GM12878 (cell line): ENCODE measurements at regions not wholly inside any gene's neighbourhood (a gene's known extent, or its start where the extent isn't known, plus 50 kb on each side); places are given as distances from the start of the nearest gene placed in this dataset.

Experiments used
- ATAC-seq: fragments of 200-7000 bp; cut with Tn5 transposase; 3 replicates; pipeline ENCODE4 v1.9.1; 2020; ENCODE audit warnings: mild to moderate bottlenecking, moderate library complexity
- BruUV-seq: library from RNA; stranded (reverse); fragments of 400-500 nt; replicated peaks from 2 replicates; lab custom pipeline; 2021; lab: Mats Ljungman, UMichigan
- CTCF ChIA-PET: fragments of 300-600 bp; sonication (Branson Sonifier 250); formaldehyde crosslinking; extraction: SDS; loops from one replicate; lab custom pipeline; 2021; ENCODE audit warnings: inconsistent platforms; lab: Yijun Ruan, JAX
- POLR2A ChIA-PET: fragments of 350-600 bp; formaldehyde crosslinking; extraction: SDS; loops from one replicate; lab custom pipeline; 2021; ENCODE audit warnings: inconsistent platforms; lab: Charles Lee
- RAD21 ChIA-PET: fragments of 300-600 bp; sonication (Branson Sonifier 250); formaldehyde crosslinking; loops from one replicate; lab custom pipeline; 2023; ENCODE audit warnings: antibody characterized with exemption; ENCODE audit not compliant: unreplicated experiment; lab: Charles Lee
- SMC1A ChIA-PET: fragments of 300-600 bp; sonication (Branson Sonifier 250); formaldehyde crosslinking; loops from one replicate; lab custom pipeline; 2023; ENCODE audit not compliant: unreplicated experiment, uncharacterized antibody; lab: Charles Lee
- DNase-seq: peaks from one replicate; pipeline ENCODE4 v3.0.0-alpha.2; 2011; ENCODE audit warnings: low read depth, low spot score
- FAIRE-seq: peaks from 3 replicates; lab custom pipeline; 2011; peaks lifted over from hg19 to GRCh38; lab: Jason Lieb, UNC
- H2AFZ ChIP-seq: 2 replicates; pipeline ENCODE4 v1.6.0; 2011; ENCODE audit warnings: low read depth, low read length, control low read depth; ENCODE audit not compliant: control insufficient read depth
- H3K27ac ChIP-seq: 2 replicates; pipeline ENCODE4 v1.5.1; 2011; ENCODE audit warnings: control low read depth; ENCODE audit not compliant: control insufficient read depth, insufficient read depth
- H3K27me3 ChIP-seq, 2 experiments: replicated peaks in 1 of 2; 2 replicates each; pipeline versions ENCODE4 v1.6.0 to v1.6.1; 2011; ENCODE audit warnings: low read length in 1 of 2; ENCODE audit not compliant: control insufficient read depth in 2 of 2, insufficient read depth in 2 of 2
- H3K36me3 ChIP-seq, 2 experiments: 2 replicates each; pipeline ENCODE4 v1.5.1; 2011; ENCODE audit warnings: low read length in 1 of 2; ENCODE audit not compliant: control insufficient read depth in 2 of 2, insufficient read depth in 2 of 2
- H3K4me1 ChIP-seq: 2 replicates; pipeline ENCODE4 v1.6.1; 2011; ENCODE audit warnings: mild to moderate bottlenecking, low read length, moderate library complexity, mixed read lengths; ENCODE audit not compliant: control insufficient read depth, insufficient read depth
- H3K4me2 ChIP-seq: 2 replicates; pipeline ENCODE4 v1.6.0; 2011; ENCODE audit warnings: control low read depth; ENCODE audit not compliant: control insufficient read depth, insufficient read depth
- H3K4me3 ChIP-seq: fragments of 200-600 bp; sonication (generic); 2 replicates; pipeline ENCODE4 v1.5.1; 2016
- H3K79me2 ChIP-seq: 2 replicates; pipeline ENCODE4 v1.6.0; 2011; ENCODE audit warnings: low read length; ENCODE audit not compliant: control insufficient read depth, insufficient read depth
- H3K9ac ChIP-seq: 2 replicates; pipeline ENCODE4 v1.8.0; 2011; ENCODE audit warnings: low read length, control low read depth, mixed read lengths; ENCODE audit not compliant: control insufficient read depth, insufficient read depth
- H3K9me3 ChIP-seq: replicated peaks from 3 replicates; pipeline ENCODE4 v1.5.1; 2011; ENCODE audit warnings: mild to moderate bottlenecking, low read length; ENCODE audit not compliant: control insufficient read depth, insufficient read depth
- H4K20me1 ChIP-seq: 2 replicates; pipeline ENCODE4 v1.6.0; 2011; ENCODE audit not compliant: control insufficient read depth, insufficient read depth
- ASH2L ChIP-seq: fragments of 300-600, 200-600 bp; sonication (generic); IDR thresholded peaks from 2 replicates; pipeline ENCODE4 v1.6.1; 2017; ENCODE audit warnings: low read depth, mild to moderate bottlenecking, borderline replicate concordance
- CHD4 ChIP-seq: fragments of 200-600 bp; sonication (generic); IDR thresholded peaks from 2 replicates; pipeline ENCODE4 v1.6.1; 2016; ENCODE audit warnings: mild to moderate bottlenecking
- DPF2 ChIP-seq: fragments of 450-650 bp; IDR thresholded peaks from 2 replicates; pipeline ENCODE4 v1.6.1; 2017; ENCODE audit warnings: mild to moderate bottlenecking
- HDGF ChIP-seq: fragments of 450-650 bp; IDR thresholded peaks from 2 replicates; pipeline ENCODE4 v1.6.1; 2016; ENCODE audit warnings: antibody characterized with exemption
- MEF2B ChIP-seq: fragments of 450-650 bp; IDR thresholded peaks from 2 replicates; pipeline ENCODE4 v1.6.1; 2018; ENCODE audit warnings: mild to moderate bottlenecking, moderate library complexity; ENCODE audit not compliant: partially characterized antibody, poor library complexity, severe bottlenecking
- MTA2 ChIP-seq: fragments of 450-650 bp; IDR thresholded peaks from 2 replicates; pipeline ENCODE4 v1.6.1; 2016; ENCODE audit warnings: low read depth, mild to moderate bottlenecking, moderate library complexity
- MXI1 ChIP-seq: fragments of 150-350 bp; IDR thresholded peaks from 2 replicates; pipeline ENCODE4 v1.6.1; 2011; ENCODE audit warnings: low read depth, mild to moderate bottlenecking, inconsistent platforms, low read length, improper control_type of control experiment
- MYC ChIP-seq: IDR thresholded peaks from 2 replicates; pipeline ENCODE4 v1.6.1; 2011; ENCODE audit warnings: mild to moderate bottlenecking, low read length, moderate library complexity, inconsistent platforms; ENCODE audit not compliant: insufficient read depth, insufficient replicate concordance, insufficient read length, severe bottlenecking
- NR2F1 ChIP-seq: fragments of 450-650 bp; conservative IDR thresholded peaks from 2 replicates; pipeline ENCODE4 v1.6.1; 2017; ENCODE audit warnings: mild to moderate bottlenecking
- RB1 ChIP-seq: fragments of 450-650 bp; formaldehyde crosslinking; IDR thresholded peaks from 2 replicates; pipeline ENCODE4 v1.6.1; 2017; ENCODE audit warnings: mild to moderate bottlenecking, borderline replicate concordance
- RBBP5 ChIP-seq: fragments of 200-600 bp; sonication (generic); conservative IDR thresholded peaks from 2 replicates; pipeline ENCODE4 v1.6.1; 2016
- WGBS: methylation state at CpG from one replicate; pipeline ENCODE4 v1.1.6; 2016; ENCODE audit warnings: low lambda C conversion rate; ENCODE audit not compliant: insufficient replicate concordance, insufficient coverage; ENCODE audit errors: missing lambda C conversion rate; 5-methylcytosine and 5-hydroxymethylcytosine counted together
- in situ Hi-C: fragments of 300-500 bp; cut with MboI; formaldehyde crosslinking; loops from 9 replicates; pipeline ENCODE4 v1.14.3; 2018; ENCODE audit warnings: mixed read lengths
- intact Hi-C: fragments of 100-400 bp; cut with micrococcal nuclease; formaldehyde crosslinking; loops from one replicate; pipeline ENCODE4 v1.14.2; 2022; ENCODE audit not compliant: unreplicated experiment
- TF ChIP-seq, protein P1 (sequence below): fragments of 450-650 bp; IDR thresholded peaks from 2 replicates; pipeline ENCODE4 v1.6.1; 2017; ENCODE audit warnings: mild to moderate bottlenecking, low read depth, inconsistent platforms; ENCODE audit not compliant: poor library complexity, severe bottlenecking

DNA sequence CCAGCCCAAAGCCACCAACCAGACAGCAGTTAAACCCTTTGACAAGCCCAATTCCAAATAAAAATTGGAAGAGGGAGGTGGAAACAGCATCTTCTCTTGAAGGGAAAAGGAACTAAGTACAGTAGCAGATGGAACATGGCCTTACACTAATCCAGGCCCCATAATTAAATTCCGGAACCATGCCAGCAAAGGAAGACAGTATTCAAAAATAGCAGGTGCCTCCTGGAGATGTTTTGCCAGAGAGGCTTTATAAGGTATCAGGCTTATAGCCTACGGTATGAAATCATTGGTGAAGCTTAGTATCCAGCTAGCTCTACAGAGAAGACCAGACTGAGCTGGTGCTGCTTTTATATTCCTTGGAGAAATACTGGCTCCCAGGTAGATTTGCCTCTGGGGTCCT is 344.1 kb upstream of the API5 start:
- WGBS, result 46% methylated on average over 2 of the region's 2 CpGs
- Histone ChIP-seq H3K27me3 (no peaks in the 10 kb centered on the region), H3K9ac (no peak overlapping the region), H3K27ac (no peak overlapping the region), H3K4me2 (no peak overlapping the region), H3K36me3 (no peaks in the 10 kb centered on the region), H3K4me3 (no peak overlapping the region), H3K79me2 (no peaks in the 10 kb centered on the region), H4K20me1 (no peaks in the 10 kb centered on the region), H3K4me1 (no peaks in the 10 kb centered on the region), H2AFZ (no peak overlapping the region), H3K9me3 (no peaks in the 10 kb centered on the region)
- intact Hi-C loops (no loop called here), in situ Hi-C loops (no loop called here)
- BruUV-seq, result no TSS peak
- no peak for DNase-seq
- no peak for ATAC-seq
- ChIA-PET POLR2A (no interaction called here), RAD21 (no interaction called here), CTCF (no interaction called here), SMC1A (interaction anchor here (1.3 kb wide), 1 partner anchor 127 kb away, joined by 3 read pairs; no protein-coding TSS in a partner anchor)
- TF ChIP-seq MTA2 (no peak), DPF2 (no peak), HDGF (no peak), MYC (no peak), CHD4 (no peak), MEF2B (no peak), ASH2L (no peak), RB1 (no peak), NR2F1 (no peak), MXI1 (no peak), RBBP5 (no peak)
- TF ChIP-seq, protein P1, sequence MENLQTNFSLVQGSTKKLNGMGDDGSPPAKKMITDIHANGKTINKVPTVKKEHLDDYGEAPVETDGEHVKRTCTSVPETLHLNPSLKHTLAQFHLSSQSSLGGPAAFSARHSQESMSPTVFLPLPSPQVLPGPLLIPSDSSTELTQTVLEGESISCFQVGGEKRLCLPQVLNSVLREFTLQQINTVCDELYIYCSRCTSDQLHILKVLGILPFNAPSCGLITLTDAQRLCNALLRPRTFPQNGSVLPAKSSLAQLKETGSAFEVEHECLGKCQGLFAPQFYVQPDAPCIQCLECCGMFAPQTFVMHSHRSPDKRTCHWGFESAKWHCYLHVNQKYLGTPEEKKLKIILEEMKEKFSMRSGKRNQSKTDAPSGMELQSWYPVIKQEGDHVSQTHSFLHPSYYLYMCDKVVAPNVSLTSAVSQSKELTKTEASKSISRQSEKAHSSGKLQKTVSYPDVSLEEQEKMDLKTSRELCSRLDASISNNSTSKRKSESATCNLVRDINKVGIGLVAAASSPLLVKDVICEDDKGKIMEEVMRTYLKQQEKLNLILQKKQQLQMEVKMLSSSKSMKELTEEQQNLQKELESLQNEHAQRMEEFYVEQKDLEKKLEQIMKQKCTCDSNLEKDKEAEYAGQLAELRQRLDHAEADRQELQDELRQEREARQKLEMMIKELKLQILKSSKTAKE, result no peak
- FAIRE-seq, result no peak
